SH-SY5Y (cell line): ENCODE measurements at regions not wholly inside any gene's neighbourhood (a gene's known extent, or its start where the extent isn't known, plus 50 kb on each side); places are given as distances from the start of the nearest gene placed in this dataset.

ENCODE experiments used
- GATA2 ChIP-seq: IDR thresholded peaks from 2 replicates; pipeline ENCODE4 v1.6.1; 2011; ENCODE audit warnings: mild to moderate bottlenecking, low read depth, low read length
- GATA3 ChIP-seq: IDR thresholded peaks from 2 replicates; pipeline ENCODE4 v1.6.1; 2011; ENCODE audit warnings: low read depth, mild to moderate bottlenecking, low read length, moderate library complexity

DNA sequence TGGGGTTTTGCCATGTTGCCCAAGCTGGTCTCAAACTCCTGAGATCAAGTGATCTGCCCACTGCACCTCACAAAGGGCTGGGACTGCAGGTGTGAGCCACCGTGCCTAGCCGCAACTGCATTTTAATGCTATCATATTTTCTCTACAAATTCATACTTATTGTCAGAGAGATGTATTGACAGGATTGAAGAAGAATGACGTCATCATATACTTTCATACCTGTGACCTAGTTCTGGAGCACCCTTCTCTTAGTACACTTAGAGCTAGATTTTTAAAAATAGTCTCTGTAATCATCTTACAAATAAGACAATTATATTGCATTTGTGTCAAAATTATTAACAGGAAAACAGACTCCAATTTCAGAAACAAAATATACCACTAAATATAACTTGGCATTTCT is 242.8 kb upstream of the PDZRN3 start:
- TF ChIP-seq GATA2 (no peak), GATA3 (no peak)
